ENCODE measurements at regions not wholly inside any gene's neighbourhood (a gene's known extent, or its start where the extent isn't known, plus 50 kb on each side); places are given as distances from the start of the nearest gene placed in this dataset.
A peak's percentile ranks its signal among the peaks of the same experiment; 100 is the strongest.

DNA sequence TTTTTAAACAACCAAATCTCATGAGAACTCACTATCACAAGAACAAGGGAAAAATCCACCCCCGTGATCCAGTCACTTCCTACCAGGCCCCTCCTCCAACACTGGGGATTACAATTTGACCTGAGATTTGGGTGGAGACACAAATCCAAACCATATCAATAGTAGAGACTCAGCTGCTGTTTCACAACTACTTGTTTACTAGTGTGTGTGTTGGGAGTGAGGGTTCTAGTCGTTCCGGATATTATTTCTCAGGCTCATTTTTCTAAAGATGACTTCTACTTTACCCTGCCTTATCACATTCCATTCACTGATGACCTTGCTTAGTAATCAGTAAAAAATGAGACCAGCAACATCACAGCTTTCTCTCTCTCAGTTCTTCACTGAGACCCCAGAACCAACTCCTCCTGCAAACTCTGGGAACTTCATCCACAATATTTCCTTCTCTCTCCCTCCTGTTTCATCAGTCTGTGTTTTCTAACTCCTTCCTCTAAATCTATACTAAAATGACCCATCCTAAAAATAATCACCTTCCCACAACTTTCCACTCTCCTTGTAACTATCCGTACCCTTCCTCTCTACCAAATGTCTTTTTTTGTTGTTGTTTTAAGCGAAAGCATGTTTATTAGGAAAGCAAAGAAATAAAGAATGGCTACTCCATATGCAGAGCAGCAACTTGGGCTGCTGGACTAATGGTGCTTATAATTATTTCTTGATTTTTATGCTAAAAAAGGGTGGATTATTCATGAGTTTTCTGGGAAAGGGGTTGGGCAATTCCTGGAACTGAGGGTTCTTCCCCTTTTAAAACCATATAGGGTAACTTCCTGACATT, 121.5 kb upstream of the SPRY4 start:
- H3K9me3 ChIP-seq = no peaks in the 10 kb centered on the region
- no peak overlapping the region for H3K4me3 ChIP-seq
- no peaks in the 10 kb centered on the region for H3K4me1 ChIP-seq (ENCODE audit: control insufficient read depth in 1 of 2, low read depth in 2 of 2)
- DNase-seq (ENCODE audit: low spot score) = no peak
- no peak for ATAC-seq (ENCODE audit: insufficient number of reproducible peaks, low FRiP score, low read depth)
- TF ChIP-seq, protein P1, sequence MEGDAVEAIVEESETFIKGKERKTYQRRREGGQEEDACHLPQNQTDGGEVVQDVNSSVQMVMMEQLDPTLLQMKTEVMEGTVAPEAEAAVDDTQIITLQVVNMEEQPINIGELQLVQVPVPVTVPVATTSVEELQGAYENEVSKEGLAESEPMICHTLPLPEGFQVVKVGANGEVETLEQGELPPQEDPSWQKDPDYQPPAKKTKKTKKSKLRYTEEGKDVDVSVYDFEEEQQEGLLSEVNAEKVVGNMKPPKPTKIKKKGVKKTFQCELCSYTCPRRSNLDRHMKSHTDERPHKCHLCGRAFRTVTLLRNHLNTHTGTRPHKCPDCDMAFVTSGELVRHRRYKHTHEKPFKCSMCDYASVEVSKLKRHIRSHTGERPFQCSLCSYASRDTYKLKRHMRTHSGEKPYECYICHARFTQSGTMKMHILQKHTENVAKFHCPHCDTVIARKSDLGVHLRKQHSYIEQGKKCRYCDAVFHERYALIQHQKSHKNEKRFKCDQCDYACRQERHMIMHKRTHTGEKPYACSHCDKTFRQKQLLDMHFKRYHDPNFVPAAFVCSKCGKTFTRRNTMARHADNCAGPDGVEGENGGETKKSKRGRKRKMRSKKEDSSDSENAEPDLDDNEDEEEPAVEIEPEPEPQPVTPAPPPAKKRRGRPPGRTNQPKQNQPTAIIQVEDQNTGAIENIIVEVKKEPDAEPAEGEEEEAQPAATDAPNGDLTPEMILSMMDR (IDR thresholded peaks at IDR 0.05) = no peak
- peak overlapping the region in 1 of 2 donors; percentile 3 for H3K27ac ChIP-seq
- H3K36me3 ChIP-seq = no peaks in the 10 kb centered on the region
- no peaks in the 10 kb centered on the region for H3K27me3 ChIP-seq (replicated peaks; ENCODE audit: insufficient read depth)

DNA sequence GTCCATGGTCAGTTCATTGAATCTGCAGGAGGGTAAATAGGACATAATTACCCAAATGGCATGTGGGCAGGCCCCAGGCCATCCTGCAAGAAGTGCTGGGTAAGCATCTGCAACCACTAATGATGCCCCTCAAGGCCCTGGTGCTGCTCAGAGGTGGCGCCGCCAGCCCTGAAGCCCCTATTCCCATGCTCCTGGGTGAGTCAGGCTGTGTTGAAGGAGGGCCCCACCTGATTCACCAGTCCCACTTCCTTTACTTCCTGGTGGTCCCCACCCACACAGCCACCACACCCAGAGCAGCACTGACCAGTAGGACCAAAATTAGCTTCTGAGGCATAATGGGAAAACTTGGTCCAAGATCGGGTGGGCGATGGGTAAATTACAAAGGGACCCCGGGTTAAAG, 120.4 kb upstream of the SPRY4 start:
- no peak for ATAC-seq (ENCODE audit: insufficient number of reproducible peaks, low FRiP score, low read depth)
- H3K27ac ChIP-seq = peak overlapping the region in 1 of 2 donors; percentile 3
- no peak for DNase-seq (ENCODE audit: low spot score)
- no peak overlapping the region for H3K4me3 ChIP-seq
- no peaks in the 10 kb centered on the region for H3K36me3 ChIP-seq
- TF ChIP-seq, protein P1 (IDR thresholded peaks at IDR 0.05) = no peak
- H3K9me3 ChIP-seq = no peaks in the 10 kb centered on the region
- no peaks in the 10 kb centered on the region for H3K27me3 ChIP-seq (replicated peaks; ENCODE audit: insufficient read depth)
- H3K4me1 ChIP-seq (ENCODE audit: control insufficient read depth in 1 of 2, low read depth in 2 of 2) = no peaks in the 10 kb centered on the region

DNA sequence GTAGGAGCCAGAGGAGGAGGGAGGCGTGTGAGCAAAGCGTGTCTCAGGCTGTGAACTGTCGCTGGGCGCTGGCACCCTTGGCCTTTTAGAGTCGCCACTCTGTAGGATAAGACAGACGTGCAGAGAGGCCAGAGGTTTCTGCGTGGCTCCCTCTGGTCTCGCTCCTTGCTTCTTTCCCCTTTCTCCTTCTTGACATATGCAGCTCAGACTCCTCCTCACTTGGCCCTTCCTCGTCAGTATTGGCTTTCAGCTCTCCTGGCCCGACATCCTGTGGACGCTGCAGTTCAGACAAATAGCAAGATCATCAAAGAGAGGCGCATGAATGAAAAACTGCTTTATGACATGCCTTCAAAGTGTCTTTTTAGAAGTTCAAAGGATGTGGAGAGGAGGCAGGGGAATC, 116.8 kb upstream of the SPRY4 start:
- Histone ChIP-seq H3K4me3 (no peak overlapping the region), H3K4me1 (ENCODE audit: control insufficient read depth in 1 of 2, low read depth in 2 of 2) (peaks cover 0 to 13% of the 10 kb centered on the region in 2 donors), H3K27ac (no peak overlapping the region), H3K36me3 (no peaks in the 10 kb centered on the region), H3K27me3 (replicated peaks; ENCODE audit: insufficient read depth) (no peaks in the 10 kb centered on the region), H3K9me3 (no peaks in the 10 kb centered on the region)
- ATAC-seq (ENCODE audit: insufficient number of reproducible peaks, low FRiP score, low read depth) (no peak), DNase-seq (ENCODE audit: low spot score) (no peak)
- TF ChIP-seq, protein P1 (IDR thresholded peaks at IDR 0.05) = no peak

DNA sequence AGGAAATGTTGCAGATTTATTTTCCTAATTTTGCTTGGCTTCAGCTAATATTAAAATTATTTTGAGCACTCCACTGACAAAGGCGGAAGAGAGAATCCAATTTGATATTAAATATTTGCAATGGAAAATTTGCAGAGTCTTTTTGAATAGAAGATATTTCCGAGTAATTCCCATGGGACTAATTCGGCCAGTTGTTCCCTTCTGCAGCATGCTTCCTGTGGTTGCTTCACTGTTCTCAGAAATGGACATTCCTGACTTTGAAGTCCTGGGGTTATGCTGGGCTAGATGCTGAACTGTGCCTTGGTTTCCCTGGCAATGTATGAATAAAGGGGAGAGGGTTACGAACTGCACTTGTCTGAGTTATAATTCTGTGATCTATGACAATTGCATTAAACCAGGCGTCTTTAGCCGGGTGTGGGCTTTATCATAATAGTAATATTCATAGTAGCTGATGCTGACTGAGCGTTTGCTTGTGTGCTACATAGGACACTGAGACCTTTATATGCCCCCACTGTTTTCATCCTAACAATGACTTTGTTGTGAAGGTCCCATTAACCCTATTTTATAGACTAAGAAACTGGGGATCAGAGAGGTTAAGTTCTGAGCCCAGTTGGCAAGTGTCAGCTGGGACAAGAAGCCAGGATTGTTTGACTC, 114.5 kb upstream of the SPRY4 start:
- H3K27me3 ChIP-seq (replicated peaks; ENCODE audit: insufficient read depth) = no peaks in the 10 kb centered on the region
- peaks cover 0 to 13% of the 10 kb centered on the region in 2 donors for H3K4me1 ChIP-seq (ENCODE audit: control insufficient read depth in 1 of 2, low read depth in 2 of 2)
- no peaks in the 10 kb centered on the region for H3K9me3 ChIP-seq
- H3K4me3 ChIP-seq = no peak overlapping the region
- ATAC-seq (ENCODE audit: insufficient number of reproducible peaks, low FRiP score, low read depth) (no peak), DNase-seq (ENCODE audit: low spot score) (no peak)
- no peaks in the 10 kb centered on the region for H3K36me3 ChIP-seq
- H3K27ac ChIP-seq = no peak overlapping the region
- TF ChIP-seq, protein P1 (IDR thresholded peaks at IDR 0.05) = no peak

DNA sequence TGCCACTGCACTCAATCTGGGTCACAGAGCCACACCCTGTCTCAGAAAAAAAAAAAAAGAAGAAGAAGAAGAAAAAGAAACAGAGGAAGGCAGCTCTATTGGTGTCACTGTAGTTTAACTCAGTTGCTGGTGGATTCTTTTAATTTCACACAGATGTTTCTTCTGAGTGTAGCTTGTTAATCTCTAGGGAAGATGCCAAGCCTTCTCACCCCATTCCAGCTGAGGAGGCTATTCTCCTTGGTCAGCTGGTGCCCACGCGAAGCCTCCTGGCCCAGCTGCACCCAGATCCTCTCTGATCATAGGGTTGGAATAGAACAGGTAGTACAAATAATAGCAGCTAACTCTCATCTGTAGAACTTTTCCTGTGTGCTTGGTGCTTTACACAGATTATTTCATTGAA, 113.8 kb upstream of the SPRY4 start:
- Histone ChIP-seq H3K9me3 (no peaks in the 10 kb centered on the region), H3K4me3 (no peak overlapping the region), H3K4me1 (ENCODE audit: control insufficient read depth in 1 of 2, low read depth in 2 of 2) (peaks cover 0 to 13% of the 10 kb centered on the region in 2 donors), H3K27me3 (replicated peaks; ENCODE audit: insufficient read depth) (no peaks in the 10 kb centered on the region), H3K27ac (no peak overlapping the region), H3K36me3 (no peaks in the 10 kb centered on the region)
- DNase-seq (ENCODE audit: low spot score) = no peak
- TF ChIP-seq, protein P1 (IDR thresholded peaks at IDR 0.05) = no peak
- no peak for ATAC-seq (ENCODE audit: insufficient number of reproducible peaks, low FRiP score, low read depth)
